Hepatocyte (in vitro differentiated cells): ENCODE measurements at regions not wholly inside any gene's neighbourhood (a gene's known extent, or its start where the extent isn't known, plus 50 kb on each side); places are given as distances from the start of the nearest gene placed in this dataset.

Source experiments
- DNase-seq: peaks from one replicate; pipeline ENCODE4 v3.0.0-alpha.2; 2016; ENCODE audit warnings: low spot score
- H2AFZ ChIP-seq: fragments of 200-600 bp; sonication (generic); 2 replicates; pipeline ENCODE4 v1.6.0; 2016; ENCODE audit warnings: antibody characterized with exemption, mild to moderate bottlenecking
- H3K27ac ChIP-seq: fragments of 200-600 bp; sonication (generic); 2 replicates; pipeline ENCODE4 v1.5.1; 2016; ENCODE audit warnings: mild to moderate bottlenecking
- H3K27me3 ChIP-seq: fragments of 200-600 bp; sonication (generic); 2 replicates; pipeline ENCODE4 v1.6.1; 2016
- H3K36me3 ChIP-seq: fragments of 200-600 bp; sonication (generic); replicated peaks from 2 replicates; pipeline ENCODE4 v1.5.1; 2016; ENCODE audit warnings: low read depth; ENCODE audit not compliant: insufficient read depth
- H3K4me1 ChIP-seq: fragments of 200-600 bp; sonication (generic); 2 replicates; pipeline ENCODE4 v1.5.1; 2016; ENCODE audit warnings: mild to moderate bottlenecking, moderate library complexity; ENCODE audit not compliant: insufficient read depth
- H3K4me2 ChIP-seq: fragments of 200-600 bp; sonication (generic); 2 replicates; pipeline ENCODE4 v1.6.0; 2016
- H3K4me3 ChIP-seq: fragments of 200-600 bp; sonication (generic); 2 replicates; pipeline ENCODE4 v1.5.1; 2016; ENCODE audit warnings: mild to moderate bottlenecking
- H3K79me2 ChIP-seq: fragments of 200-600 bp; sonication (generic); 2 replicates; pipeline ENCODE4 v1.6.0; 2017; ENCODE audit warnings: mild to moderate bottlenecking
- H3K9me2 ChIP-seq: fragments of 200-600 bp; sonication (generic); replicated peaks from 2 replicates; pipeline ENCODE4 v1.6.0; 2017; ENCODE audit warnings: mild to moderate bottlenecking; ENCODE audit not compliant: insufficient read depth
- H3K9me3 ChIP-seq: fragments of 200-600 bp; sonication (generic); 2 replicates; pipeline ENCODE4 v1.5.1; 2016; ENCODE audit warnings: low read depth, mild to moderate bottlenecking
- H4K20me1 ChIP-seq: fragments of 200-600 bp; sonication (generic); 2 replicates; pipeline ENCODE4 v1.6.0; 2016; ENCODE audit warnings: mild to moderate bottlenecking; ENCODE audit not compliant: insufficient read depth, poor library complexity, severe bottlenecking
- EZH2 ChIP-seq: fragments of 200-600 bp; sonication (generic); IDR thresholded peaks from 2 replicates; pipeline ENCODE4 v1.6.1; 2016; ENCODE audit warnings: antibody characterized with exemption, mild to moderate bottlenecking, borderline replicate concordance
- EZH2phosphoT487 ChIP-seq: fragments of 200-600 bp; sonication (generic); IDR thresholded peaks from one replicate; pipeline ENCODE4 v1.6.1; 2018; ENCODE audit warnings: antibody characterized with exemption, mild to moderate bottlenecking, low read depth, moderate library complexity; ENCODE audit not compliant: unreplicated experiment, severe bottlenecking
- WGBS: methylation state at CpG from one replicate; pipeline ENCODE4 v1.1.6; 2016; ENCODE audit warnings: low lambda C conversion rate; ENCODE audit errors: missing lambda C conversion rate; 5-methylcytosine and 5-hydroxymethylcytosine counted together
- TF ChIP-seq, protein P1 (sequence below): fragments of 200-600 bp; sonication (generic); IDR thresholded peaks from 2 replicates; pipeline ENCODE4 v1.5.1; 2016; ENCODE audit warnings: antibody characterized with exemption, mild to moderate bottlenecking; ENCODE audit not compliant: poor library complexity

DNA sequence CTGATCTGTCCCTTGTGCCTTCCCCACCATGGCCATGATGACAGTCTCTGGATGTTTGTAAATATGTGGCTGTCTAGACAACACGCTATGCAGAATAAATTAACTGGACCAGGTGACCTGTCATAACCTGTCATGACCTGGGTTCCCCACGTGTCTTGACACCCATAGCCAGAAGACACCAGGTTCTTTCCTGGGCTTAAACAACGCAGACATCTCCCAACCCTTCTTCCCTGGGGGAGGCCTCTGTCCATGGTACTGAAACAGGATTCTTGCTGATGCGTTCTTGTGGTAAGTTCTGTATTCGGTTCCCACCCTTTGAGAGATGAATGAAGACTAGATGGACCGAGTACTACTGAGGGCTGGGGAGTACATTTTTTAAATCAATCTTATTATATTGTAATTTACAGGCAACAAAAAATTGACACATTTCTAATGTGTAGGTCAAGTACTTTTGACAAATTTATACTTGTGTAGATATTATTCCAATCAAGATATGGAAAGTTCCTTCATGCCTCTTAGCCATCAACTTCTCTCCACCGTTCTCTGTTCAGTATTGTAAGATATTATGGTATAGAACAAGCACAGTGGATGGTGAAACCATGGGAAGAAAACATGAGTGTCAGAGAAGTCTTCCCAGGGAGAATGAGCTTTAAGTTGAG lies 738.8 kb downstream of the PTPRU start:
- Histone ChIP-seq H3K4me2 (no peak overlapping the region), H3K9me3 (no peaks in the 10 kb centered on the region), H4K20me1 (no peaks in the 10 kb centered on the region), H3K27ac (no peak overlapping the region), H3K9me2 (no peaks in the 10 kb centered on the region), H3K79me2 (no peaks in the 10 kb centered on the region), H3K27me3 (no peaks in the 10 kb centered on the region), H2AFZ (no peak overlapping the region), H3K4me3 (no peak overlapping the region), H3K36me3 (no peaks in the 10 kb centered on the region), H3K4me1 (no peaks in the 10 kb centered on the region)
- 34% methylated on average over 7 of the region's 7 CpGs for WGBS
- TF ChIP-seq EZH2 (no peak), EZH2phosphoT487 (no peak)
- TF ChIP-seq, protein P1, sequence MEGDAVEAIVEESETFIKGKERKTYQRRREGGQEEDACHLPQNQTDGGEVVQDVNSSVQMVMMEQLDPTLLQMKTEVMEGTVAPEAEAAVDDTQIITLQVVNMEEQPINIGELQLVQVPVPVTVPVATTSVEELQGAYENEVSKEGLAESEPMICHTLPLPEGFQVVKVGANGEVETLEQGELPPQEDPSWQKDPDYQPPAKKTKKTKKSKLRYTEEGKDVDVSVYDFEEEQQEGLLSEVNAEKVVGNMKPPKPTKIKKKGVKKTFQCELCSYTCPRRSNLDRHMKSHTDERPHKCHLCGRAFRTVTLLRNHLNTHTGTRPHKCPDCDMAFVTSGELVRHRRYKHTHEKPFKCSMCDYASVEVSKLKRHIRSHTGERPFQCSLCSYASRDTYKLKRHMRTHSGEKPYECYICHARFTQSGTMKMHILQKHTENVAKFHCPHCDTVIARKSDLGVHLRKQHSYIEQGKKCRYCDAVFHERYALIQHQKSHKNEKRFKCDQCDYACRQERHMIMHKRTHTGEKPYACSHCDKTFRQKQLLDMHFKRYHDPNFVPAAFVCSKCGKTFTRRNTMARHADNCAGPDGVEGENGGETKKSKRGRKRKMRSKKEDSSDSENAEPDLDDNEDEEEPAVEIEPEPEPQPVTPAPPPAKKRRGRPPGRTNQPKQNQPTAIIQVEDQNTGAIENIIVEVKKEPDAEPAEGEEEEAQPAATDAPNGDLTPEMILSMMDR, result no peak
- peak; percentile 59 for DNase-seq

DNA sequence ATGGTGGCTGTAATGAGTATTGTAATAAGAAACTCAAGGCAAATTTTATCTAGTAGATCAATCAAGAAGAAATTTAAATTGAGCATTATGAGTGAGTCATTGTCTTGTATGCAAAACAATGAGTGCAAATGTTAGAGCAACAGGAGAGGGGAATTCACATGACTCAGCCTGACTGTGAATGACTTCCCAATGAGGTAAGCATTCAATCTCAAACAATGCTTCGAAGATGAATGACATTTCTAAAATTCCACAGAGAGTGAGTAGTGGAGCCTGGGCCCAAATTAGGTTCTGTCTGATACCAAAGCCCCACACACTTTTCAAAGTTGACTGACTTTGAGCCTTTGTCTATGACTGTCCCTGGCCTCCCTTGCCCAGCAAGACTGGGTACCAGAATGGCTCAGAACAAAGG lies 738.0 kb downstream of the PTPRU start:
- H3K4me3 ChIP-seq, result no peak overlapping the region
- no peak overlapping the region for H2AFZ ChIP-seq
- no peaks in the 10 kb centered on the region for H3K36me3 ChIP-seq
- no peaks in the 10 kb centered on the region for H3K9me2 ChIP-seq
- WGBS, result 23% methylated on average over 1 of the region's 1 CpG
- no peaks in the 10 kb centered on the region for H3K27me3 ChIP-seq
- H3K27ac ChIP-seq, result no peak overlapping the region
- no peak for DNase-seq
- TF ChIP-seq EZH2phosphoT487 (no peak), EZH2 (no peak)
- TF ChIP-seq, protein P1, result no peak
- H3K9me3 ChIP-seq, result no peaks in the 10 kb centered on the region
- no peaks in the 10 kb centered on the region for H3K4me1 ChIP-seq
- no peak overlapping the region for H3K4me2 ChIP-seq
- H3K79me2 ChIP-seq, result no peaks in the 10 kb centered on the region
- no peaks in the 10 kb centered on the region for H4K20me1 ChIP-seq

DNA sequence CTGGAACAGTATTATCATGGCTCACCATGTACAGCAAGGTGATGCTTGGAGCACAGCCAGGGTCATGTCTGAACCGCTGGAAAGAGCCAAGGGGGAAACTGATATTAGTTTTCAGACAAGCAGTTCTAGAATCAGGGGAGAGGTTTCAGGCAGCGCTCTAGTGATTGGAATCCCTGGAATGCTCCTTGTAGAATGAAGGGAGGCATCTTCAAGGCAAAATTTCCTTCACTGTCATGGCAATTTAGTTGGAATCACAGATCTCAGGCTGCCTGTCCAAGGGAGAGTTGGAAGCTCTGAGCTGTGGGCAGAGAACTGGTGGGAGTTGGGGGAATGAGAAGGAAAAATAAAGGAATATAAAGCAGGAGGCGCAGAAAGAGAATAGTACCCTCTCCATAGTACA lies 737.1 kb downstream of the PTPRU start:
- Histone ChIP-seq H3K9me3 (no peaks in the 10 kb centered on the region), H3K79me2 (no peaks in the 10 kb centered on the region), H3K4me1 (no peaks in the 10 kb centered on the region), H4K20me1 (no peaks in the 10 kb centered on the region), H3K27ac (no peak overlapping the region), H3K4me3 (no peak overlapping the region), H3K27me3 (no peaks in the 10 kb centered on the region), H2AFZ (no peak overlapping the region), H3K4me2 (no peak overlapping the region), H3K36me3 (no peaks in the 10 kb centered on the region), H3K9me2 (no peaks in the 10 kb centered on the region)
- TF ChIP-seq EZH2phosphoT487 (no peak), EZH2 (no peak)
- TF ChIP-seq, protein P1, result no peak
- WGBS, result 62% methylated on average over 3 of the region's 3 CpGs
- DNase-seq, result no peak
